GM19395 (cell line): ENCODE measurements at regions not wholly inside any gene's neighbourhood (a gene's known extent, or its start where the extent isn't known, plus 50 kb on each side); places are given as distances from the start of the nearest gene placed in this dataset.
"Not testable (repeated sequence)": the region's sequence is repeated elsewhere in the genome, so short reads cannot be mapped to it uniquely, and the experiment has no call there.

Experiments
- ATAC-seq: cut with Tn5 transposase; IDR thresholded peaks from one replicate; pipeline ENCODE4 v1.9.1; 2021; ENCODE audit warnings: mild to moderate bottlenecking, moderate library complexity; ENCODE audit not compliant: unreplicated experiment

DNA sequence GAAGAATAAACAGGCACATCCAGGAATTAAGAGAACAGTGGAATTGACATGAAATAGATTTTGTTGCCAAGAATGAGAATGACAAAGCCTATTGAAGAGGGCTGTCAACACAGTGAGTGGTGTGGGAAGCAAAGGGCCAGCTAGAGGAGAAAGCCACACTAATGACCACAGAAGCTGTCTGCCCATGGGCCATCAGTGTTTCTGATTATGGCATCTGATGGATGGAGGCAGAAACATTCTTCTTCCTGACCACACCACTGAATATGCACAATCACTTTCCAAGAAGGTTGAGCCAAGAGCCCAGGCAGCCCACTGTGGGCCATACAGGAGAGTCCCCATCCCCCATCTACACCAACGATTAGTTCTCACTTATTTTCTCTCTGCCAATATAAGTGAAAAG is 146.0 kb upstream of the SH3BP4 start:
- ATAC-seq: no peak

DNA sequence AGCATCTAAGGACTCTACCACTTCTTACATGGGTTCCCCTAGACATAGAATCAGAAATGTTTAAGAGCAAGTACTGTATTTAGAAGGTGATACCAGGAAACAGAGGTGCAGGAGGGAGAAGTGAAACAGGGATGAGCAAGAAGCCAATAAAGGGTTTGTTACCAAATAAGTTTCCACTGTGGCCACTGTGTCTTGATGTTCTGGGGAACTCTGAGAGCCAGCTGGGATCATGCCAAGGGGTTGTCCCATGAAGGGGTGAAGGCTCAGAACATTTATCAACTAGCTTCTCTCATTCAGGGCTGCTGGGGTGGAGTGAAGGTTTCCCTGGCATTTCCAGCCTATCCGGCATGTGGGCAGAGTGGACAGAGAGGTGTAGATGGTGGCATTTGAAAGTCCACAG is 147.1 kb upstream of the SH3BP4 start:
- no peak for ATAC-seq

DNA sequence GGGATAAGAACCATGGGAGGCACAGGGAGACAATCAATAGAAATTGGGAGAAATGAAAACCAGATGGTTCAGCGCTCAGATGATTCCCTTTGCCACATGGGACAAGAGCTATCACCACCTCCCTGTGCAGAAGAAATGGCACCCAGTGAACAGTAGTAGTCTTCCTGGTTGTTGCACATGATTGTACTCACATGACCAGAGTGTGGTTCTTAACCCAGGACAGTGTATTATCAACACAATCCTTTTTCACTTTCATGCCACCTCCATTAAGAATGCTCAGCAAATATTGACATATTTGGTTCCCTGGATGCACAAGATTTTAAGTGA is 149.0 kb upstream of the SH3BP4 start:
- no peak for ATAC-seq

DNA sequence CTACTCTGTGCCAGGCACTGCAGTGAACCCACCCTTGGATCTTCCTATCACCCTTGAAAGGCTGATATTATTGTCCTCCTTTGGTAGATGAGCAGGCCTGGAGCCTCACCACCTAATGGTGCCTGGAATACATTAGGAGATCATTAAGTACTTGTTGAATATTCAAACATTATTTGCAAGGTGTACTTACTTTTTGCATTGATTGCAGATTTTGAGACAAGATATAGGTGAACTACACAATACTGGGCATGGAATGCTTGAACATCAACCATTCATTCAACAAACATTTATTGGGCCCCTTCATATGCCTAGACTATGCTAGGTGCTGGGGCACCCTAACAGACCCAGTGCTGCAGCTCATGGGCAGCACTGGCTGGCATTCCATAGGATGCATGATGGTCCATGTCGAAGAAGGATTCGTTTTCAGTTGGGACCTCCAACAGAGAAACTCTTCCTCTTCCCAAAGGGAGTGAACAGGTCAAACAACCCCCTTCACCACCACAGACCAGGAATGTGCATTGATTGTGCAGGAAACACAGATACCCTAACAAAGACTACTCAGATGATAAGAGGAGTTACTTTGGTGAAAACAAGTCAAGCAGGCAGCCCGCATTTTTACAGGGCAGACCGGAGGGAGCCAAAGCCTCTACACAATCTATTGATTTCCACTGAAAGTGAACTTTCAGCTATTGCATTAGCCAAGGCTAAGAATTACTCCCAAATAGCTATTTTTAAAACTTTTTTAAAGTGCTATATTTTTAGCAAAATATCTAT is 149.6 kb upstream of the SH3BP4 start:
- no peak for ATAC-seq

DNA sequence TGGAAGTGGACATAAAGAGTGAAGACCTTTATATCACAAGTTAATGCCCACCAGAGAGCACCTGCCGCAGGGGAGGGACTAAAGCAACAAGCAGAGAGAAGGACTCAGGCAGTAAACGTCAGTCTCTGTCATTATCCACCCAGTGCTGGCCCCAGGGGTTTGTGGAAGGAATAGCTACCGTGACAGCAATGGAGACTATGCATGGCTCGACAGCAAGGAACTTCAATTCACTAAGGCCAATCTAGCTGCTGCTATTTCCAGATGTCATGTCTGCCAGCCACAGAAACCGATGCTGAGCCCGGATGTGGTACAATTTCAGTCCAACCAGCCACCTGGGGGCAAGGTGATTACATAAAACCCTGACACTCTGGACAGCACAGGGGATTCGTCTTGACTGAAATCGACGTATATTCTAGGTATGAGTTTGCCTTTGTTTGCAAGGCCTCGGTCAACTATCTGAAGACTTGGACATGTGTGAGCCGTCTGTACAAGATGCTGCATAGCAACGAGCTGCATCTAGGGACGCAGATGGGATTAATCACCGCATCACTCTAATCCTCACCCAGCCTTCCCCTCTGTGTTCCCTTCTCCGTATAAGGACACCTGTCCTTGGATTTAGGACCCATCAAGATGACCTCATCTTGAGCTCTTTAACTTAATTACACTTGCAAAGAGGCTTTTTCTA is 154.1 kb upstream of the SH3BP4 start:
- ATAC-seq: no peak

DNA sequence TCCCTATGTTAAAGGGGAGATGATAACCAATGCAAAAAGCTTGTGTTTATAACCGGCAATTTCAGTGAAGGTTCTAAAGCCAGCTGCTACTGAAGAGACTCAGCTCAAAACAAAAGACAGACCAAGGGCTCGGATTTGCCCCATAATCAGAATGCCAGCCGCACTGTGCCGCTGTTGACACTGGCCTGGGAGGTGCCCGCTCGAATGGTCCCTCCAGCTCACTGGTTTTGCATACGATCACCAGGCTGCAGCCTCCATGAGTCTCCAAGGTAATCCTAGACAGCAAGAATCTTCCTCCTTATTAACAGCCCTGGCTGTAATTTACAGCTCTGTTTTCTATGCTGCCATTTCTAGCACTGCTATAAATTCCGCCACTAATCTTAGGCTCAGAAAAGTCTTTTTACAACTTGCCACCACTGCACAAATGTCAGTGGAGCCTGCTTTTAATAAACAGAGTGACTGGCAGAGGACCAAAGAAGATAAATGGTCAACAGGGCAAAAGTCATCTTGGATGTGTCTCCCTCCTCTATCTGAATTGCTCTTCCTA is 155.7 kb upstream of the SH3BP4 start:
- ATAC-seq: no peak

DNA sequence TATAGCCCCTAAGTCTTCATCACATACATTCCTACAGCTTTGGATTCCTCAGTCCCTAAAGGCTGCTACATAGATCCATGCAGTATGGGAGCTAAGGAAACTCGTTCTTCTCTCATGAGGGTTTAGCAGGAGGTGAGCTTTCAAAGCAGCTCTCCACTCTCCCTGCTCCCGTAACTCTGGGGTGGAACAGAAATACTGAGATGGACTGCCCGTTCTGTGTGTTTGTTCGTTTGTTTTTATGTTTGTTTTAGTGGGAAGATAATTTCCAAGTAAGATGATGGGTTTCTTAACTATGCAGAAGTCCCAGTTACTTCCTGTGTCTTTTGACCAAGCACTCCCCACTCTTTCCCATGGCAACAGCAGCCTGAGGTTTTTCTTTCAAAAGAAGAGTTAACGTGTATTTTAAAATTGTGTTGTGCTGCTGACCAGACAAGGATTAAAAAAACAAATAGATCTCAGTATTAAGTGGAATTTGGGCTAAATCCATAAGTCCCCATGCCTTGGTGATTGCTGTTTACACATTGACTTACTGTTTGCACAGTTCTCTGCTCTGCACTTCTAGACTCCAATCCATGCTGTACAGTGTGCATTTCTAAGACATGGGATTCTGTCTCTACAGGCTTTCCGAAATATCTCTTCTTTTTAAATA is 156.4 kb upstream of the SH3BP4 start:
- ATAC-seq: no peak

DNA sequence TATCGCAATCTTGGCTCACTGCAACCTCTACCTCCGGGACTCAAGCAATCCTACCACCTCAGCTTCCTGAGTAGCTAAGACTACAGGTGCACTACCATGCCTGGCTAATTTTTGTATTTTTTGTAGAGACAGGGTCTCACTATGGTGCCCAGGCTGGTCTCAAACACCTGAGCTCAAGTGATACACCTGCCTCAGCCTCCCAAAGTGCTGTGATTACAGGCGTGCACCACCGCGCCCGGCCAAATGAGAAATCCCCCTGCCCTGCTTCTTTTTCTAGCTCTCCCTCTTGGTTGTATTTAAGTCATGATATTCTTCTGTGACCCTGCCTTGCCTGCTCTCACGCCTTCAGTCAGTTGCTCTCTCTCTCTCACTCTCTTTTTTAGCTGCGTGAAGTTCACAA is 157.0 kb upstream of the SH3BP4 start:
- ATAC-seq: no peak

DNA sequence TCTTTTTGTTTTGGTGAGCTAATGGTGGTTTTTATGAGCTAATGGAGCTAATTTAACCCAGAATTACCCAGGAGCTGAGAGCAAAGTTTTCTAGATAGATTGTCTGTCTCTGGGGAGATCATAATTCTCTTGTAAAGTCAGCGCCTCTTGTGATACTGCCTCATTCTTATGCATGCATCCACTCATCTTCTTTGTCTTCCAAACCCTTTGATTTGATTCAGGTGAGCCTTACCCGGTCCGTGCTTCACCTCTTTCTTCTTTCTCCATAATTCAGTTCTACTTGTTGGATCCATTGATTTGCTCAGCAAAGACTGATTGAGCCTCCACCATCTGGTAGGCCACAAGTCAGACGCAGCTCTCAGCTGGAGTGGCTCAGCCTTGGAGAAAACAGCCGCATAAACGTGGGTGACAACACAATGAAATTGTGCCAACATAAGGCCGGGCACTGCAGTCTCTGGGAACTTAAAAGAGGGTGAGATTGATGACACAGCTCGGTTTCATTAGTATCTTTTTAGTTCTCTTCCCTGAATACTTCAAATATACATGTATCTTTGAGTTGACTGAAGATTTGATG is 158.5 kb upstream of the SH3BP4 start:
- no peak for ATAC-seq

DNA sequence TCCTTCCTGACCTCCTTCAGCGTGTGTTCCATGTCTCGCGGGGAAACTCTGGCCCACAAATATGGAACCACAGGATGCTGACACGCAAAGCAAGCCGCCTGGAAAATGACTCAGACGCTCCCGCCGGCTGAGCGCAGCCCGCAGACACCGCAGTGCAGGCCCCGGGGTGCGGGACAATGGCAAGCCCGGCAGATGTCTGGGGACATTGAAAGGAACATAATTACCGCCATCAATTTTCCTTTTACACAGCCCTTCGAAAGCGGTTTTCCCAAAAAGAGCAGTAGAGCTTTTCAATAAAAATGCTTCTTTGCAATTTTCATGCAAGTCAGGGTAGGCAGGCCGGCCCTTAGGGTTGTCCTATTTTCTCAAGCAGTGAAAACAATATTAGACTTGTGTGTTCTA is 159.2 kb upstream of the SH3BP4 start:
- ATAC-seq: no peak

DNA sequence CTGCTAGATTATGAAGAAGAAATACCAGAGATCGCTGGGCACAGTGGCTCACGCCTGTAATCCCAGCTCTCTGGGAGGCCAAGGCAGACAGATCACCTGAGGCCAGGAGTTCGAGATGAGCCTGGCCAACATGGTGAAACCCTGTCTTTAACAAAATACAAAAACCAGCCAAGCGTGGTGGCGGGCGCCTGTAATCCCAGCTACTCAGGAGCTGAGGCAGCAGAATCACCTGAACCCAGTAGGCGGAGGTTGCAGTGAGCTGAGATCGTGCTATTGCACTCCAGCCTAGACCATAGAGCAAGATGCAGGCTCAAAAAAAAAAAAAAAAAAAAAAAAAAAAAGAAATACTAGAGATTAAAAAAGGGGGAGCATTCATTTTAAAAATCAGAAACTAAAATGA is 159.7 kb upstream of the SH3BP4 start:
- not testable (repeated sequence) for ATAC-seq

DNA sequence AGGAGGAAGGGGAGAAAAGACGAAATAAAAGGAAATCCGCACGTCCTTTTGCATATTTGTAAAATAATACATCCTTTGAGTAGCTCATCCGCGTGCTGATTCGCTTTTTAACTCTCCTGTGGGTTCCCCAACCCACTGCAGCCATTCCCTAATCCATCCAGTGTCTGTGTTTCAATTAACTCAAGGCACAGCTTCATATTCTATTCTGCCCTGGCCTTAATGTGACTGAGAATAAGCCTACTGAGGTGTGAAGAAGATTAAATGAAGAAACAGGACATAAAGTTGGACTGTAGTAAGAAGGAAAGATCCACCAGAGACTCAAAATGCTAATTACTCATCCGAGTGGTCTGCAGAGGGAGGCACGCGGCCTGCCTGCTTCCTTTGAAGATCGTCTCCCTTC is 161.4 kb upstream of the SH3BP4 start:
- no peak for ATAC-seq

DNA sequence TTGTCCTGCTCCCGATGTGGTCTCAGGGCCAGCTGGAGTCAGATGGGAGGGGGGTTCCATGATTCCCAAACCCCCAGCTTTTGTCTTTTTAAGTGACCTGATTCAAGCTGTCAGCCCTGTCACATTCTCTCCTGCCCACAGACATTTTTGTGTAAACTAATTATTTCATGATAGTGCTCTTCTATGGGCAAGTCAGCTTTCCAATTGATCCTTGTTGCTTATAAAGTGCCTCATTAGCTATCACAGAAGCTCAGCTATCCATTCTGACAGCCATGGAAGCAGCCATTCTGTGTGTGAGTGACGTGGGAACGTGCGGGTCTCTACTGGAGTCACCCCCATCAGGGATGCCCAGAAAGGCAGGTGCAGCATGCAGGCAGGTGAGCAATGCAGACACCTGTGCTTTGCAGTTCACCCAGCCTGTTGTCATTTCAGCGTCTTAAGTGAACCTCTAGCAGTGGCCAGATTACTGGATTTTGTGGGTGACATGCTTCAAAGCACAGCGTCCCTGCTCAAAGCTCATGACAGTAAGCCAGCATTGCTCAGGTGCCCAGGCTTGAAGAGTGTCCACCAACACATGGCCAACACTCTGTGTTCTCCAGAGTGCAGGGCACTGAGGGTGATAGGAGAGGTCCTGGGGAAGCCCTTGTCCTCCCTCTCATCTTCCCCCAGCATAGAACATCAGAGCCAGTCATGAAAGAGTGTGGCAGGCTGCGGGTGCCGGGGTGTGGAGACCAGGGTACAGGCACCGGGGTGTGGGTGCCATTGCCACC is 162.1 kb upstream of the SH3BP4 start:
- ATAC-seq: no peak

DNA sequence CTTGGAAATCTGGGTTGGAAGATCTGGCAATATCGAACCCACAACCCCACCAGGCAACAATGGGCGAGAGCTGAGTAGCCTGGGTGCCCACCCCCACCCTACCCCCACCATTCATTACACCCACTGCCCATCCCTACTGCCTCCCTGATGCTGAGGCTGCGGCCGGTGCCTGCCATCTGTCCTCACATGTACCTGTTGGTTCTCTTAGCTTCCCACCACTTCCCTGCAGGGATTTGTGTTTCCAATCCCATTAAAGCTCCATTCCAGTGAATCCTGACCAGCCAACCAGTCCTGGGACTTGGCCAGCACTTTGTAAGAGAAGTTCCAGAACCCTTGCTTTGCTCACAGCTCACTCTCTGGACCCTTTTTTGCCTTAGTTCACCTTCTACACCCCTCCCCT is 163.0 kb upstream of the SH3BP4 start:
- ATAC-seq: no peak

DNA sequence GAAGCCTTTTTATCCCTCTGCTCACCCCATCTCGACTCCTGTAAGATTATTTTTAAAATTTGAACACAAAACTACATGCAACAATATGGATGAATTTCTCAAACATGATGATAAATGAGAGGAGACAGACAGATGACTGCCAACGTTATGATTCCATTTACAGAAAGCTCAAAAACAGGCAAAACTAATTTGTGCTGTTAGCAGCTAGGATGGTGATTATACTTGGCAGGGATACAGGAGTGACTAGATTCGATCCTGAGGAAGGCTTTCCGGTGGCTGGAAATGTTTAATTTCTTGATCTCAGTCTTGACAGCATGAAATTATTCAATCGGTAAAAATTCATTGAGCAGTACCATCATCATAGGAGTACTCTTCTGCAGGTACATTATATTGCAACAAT is 163.4 kb upstream of the SH3BP4 start:
- ATAC-seq: no peak

DNA sequence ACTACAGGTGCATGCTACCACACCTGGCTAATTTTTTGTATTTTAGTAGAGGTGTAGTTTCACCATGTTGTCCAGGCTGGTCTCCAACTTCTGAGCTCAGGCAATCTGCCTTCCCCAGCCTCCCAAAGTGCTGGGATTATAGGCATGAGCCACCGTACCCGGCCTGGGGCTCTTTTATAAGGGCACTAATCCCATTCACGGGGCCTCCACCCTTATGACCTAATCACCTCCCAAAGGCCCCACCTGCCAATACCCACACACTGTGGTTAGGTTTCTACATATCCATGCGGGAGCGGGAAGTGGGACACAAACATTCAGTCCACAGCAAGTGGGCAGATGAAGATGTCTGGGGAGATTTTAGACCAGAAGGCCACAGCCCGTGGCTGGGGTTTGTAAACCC is 164.7 kb upstream of the SH3BP4 start:
- ATAC-seq: no peak

DNA sequence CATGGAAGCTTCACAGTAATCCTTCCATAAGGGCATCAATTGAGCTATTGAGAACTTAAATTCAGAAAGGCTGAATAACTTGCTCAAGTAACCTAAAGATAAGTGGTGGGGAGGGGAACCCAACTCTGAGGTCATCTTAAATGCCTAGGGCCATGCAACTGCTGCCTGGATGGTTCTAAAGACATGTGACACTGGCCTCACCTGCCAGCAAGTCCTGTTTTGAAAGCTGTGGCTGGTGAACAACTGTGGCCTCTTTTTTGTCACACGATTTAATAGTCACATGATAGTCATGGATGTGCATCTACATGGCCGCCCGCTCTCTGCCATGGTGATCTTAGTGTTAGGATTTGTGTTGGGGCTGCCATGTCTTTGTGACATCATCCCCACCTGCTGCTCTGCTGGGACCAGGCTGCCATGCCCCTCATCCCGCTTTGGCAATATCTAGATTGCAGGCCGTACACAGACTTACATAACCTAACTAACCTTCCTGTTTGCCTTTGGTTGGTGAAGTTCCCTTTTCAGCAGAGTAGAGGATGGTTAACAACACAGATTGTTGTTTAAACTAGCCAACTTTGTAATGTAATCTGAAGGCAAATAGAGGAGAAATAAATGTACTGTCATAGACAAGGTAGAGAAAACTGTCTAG is 177.9 kb upstream of the SH3BP4 start:
- no peak for ATAC-seq

DNA sequence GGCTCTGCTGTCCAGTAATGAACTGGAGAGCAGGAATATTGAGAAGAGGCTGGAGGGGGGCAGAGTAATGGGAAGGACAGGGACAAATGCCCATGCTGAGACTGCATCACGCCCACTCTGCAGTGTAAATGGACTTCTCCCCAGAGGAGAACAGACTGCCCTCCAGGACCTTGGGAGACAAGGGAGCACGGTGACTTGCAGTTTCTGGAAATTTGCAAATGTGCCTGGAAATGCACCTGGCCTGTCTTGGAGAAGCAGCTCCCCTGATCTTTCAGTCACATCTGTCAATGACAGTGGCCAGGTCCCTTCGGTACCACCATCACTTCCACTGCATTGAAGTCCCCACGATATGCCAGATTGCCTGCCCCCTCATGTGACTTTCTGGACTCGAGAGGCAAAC is 178.7 kb upstream of the SH3BP4 start:
- ATAC-seq: no peak

DNA sequence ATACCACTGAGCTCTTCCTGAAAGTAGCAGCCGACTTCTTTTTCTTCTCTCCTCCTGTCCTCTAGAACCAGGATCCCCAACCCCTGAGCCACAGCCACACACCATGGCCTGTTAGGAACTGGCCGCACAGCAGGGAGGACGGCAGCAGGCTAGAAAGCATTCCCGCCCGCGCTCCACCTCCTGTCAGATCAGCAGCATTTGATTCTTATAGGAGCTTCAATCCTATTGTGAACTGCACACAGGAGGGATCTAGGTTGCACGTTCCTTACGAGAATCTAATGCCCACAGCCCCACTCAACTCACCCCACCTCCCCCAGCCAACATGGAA is 179.1 kb upstream of the SH3BP4 start:
- no peak for ATAC-seq

DNA sequence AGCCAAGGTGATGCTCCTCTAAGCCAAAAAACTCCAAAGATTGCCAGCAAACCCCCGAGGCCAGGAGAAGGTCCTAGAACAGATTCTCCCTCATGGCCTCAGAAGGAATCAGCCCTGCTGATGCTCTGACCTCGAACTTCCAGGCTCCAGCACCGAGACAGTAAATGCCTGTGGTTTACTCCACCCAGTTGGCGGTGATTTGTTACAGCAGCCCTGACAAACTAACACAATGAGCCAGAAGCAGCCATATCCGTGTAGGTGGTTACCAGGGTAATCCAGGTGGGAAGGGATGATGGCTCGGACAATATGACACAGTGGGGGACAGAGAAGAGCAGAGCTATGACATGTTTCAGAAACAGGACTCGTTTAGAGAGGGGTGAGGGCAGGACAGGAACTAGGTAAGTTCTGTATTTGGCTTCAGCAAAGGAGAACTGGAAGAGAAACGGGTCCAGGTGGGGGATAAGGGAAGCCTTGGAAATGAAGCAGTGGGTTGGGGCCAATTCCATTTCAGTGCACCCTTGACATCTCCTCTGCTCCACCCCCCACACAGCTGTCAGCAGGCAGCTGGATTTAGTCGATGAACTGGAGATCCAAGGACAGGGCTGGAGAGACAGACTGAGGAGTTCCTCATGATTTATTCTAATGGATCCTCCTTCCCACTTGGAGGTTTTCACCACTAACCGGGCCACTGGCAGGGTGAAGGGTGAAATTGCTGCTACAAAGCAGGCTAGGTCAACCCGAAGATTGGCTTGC is 179.7 kb upstream of the SH3BP4 start:
- ATAC-seq: no peak
